CD4-positive, alpha-beta T cell (primary cell): ENCODE measurements at regions not wholly inside any gene's neighbourhood (a gene's known extent, or its start where the extent isn't known, plus 50 kb on each side); places are given as distances from the start of the nearest gene placed in this dataset.

Experiments used
- ATAC-seq: fragments of 200-7000 bp; cut with Tn5 transposase; one replicate; pipeline ENCODE4 v1.10.0; 2022; ENCODE audit warnings: mild to moderate bottlenecking; ENCODE audit not compliant: poor library complexity
- CTCF ChIA-PET: fragments of 350-600 bp; sonication (Branson Sonifier 250); formaldehyde crosslinking; loops from one replicate; lab custom pipeline; 2021; ENCODE audit warnings: antibody characterized with exemption, inconsistent platforms; lab: Charles Lee
- POLR2A ChIA-PET: fragments of 350-600 bp; sonication (Branson Sonifier 250); formaldehyde crosslinking; loops from one replicate; lab custom pipeline; 2021; ENCODE audit warnings: antibody characterized with exemption, inconsistent platforms; lab: Charles Lee
- DNase-seq, 14 experiments: peaks; one replicate each; pipeline ENCODE4 v3.0.0-alpha.2; 2013 to 2020; ENCODE audit warnings: mixed read lengths in 2 of 14
- H3K27ac ChIP-seq, 2 donors: one replicate each; pipeline versions ENCODE4 v1.5.1 to v1.7.0; 2013; ENCODE audit warnings: low read length in 2 of 2, low read depth in 1 of 2, mild to moderate bottlenecking in 1 of 2
- H3K27me3 ChIP-seq, 2 experiments: 1 replicate in 1 of 2; 2 replicates in 1 of 2; pipeline versions ENCODE4 v1.6.1 to v1.7.0; 2013; ENCODE audit warnings: low read length in 2 of 2, control low read depth in 1 of 2, mild to moderate bottlenecking in 1 of 2, moderate library complexity in 1 of 2; ENCODE audit not compliant: insufficient read depth in 2 of 2, control insufficient read depth in 1 of 2
- H3K36me3 ChIP-seq: one replicate; pipeline ENCODE4 v1.6.1; 2013; ENCODE audit warnings: low read length, control low read depth; ENCODE audit not compliant: insufficient read depth
- H3K4me1 ChIP-seq: one replicate; pipeline ENCODE4 v1.6.1; 2013; ENCODE audit warnings: low read length, control low read depth; ENCODE audit not compliant: insufficient read depth
- H3K4me3 ChIP-seq: one replicate; pipeline ENCODE4 v1.5.1; 2013; ENCODE audit warnings: mild to moderate bottlenecking, low read length, moderate library complexity
- H3K9me3 ChIP-seq, 2 experiments: 1 replicate in 1 of 2; 2 replicates in 1 of 2; pipeline versions ENCODE4 v1.6.1 to v1.7.0; 2013; ENCODE audit warnings: low read length in 2 of 2, mild to moderate bottlenecking in 2 of 2, control low read depth in 1 of 2, moderate library complexity in 1 of 2; ENCODE audit not compliant: control insufficient read depth in 1 of 2, insufficient read depth in 1 of 2
- H3K27ac Mint-ChIP-seq: one replicate; pipeline ENCODE4 v1.8.0; 2020; ENCODE audit warnings: mixed read lengths
- H3K27me3 Mint-ChIP-seq: one replicate; pipeline ENCODE4 v1.8.0; 2021; ENCODE audit warnings: mixed read lengths
- H3K36me3 Mint-ChIP-seq: one replicate; pipeline ENCODE4 v1.8.0; 2021; ENCODE audit warnings: low read depth, mixed read lengths
- H3K4me1 Mint-ChIP-seq: one replicate; pipeline ENCODE4 v1.8.0; 2021; ENCODE audit warnings: low read depth, mixed read lengths
- H3K4me3 Mint-ChIP-seq: one replicate; pipeline ENCODE4 v1.8.0; 2020; ENCODE audit warnings: mild to moderate bottlenecking, mixed read lengths
- H3K9me3 Mint-ChIP-seq: one replicate; pipeline ENCODE4 v1.8.0; 2020; ENCODE audit warnings: mixed read lengths
- intact Hi-C, 2 experiments: fragments of 100-400 bp; cut with DNase I in 1 of 2; cut with micrococcal nuclease in 1 of 2; formaldehyde crosslinking; loops; one replicate each; pipeline versions ENCODE4 v1.15.1 to v1.9.0; 2023 to 2025; cut with DNase I, micrococcal nuclease
- TF ChIP-seq, protein P1 (sequence below): fragments of 200-600 bp; IDR thresholded peaks from one replicate; pipeline ENCODE4 v1.8.0; 2022; ENCODE audit warnings: antibody characterized with exemption, mild to moderate bottlenecking

DNA sequence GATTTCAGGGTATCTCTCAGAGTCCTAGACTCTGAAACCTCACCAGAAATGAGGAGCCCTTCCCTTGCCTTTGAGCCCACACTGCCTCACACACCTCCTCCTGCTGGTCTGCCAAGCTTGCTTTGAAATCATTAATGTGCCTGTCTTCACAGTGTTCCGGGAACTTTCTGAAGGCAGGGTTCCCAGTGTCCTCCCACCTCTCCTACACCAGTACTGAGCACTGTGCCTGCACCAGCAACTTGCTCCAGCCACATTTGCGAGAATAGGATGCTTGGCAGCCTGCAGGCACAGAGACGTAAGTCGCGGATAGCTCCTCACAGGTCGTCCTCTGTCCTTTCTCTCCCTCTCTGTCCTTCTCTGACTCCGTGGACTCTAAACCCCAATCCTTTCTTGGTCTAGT is 408.4 kb upstream of the EEF2KMT start:
- Histone ChIP-seq H3K4me1 (no peaks in the 10 kb centered on the region), H3K27me3 (no peaks in the 10 kb centered on the region), H3K4me3 (no peak overlapping the region), H3K9me3 (peaks cover 0 to 27% of the 10 kb centered on the region in 2 experiments), H3K36me3 (no peaks in the 10 kb centered on the region), H3K27ac (no peak overlapping the region)
- ATAC-seq (no peak), DNase-seq (no peak)
- H3K27ac Mint-ChIP-seq = no peak overlapping the region
- no peaks in the 10 kb centered on the region for H3K36me3 Mint-ChIP-seq
- ChIA-PET POLR2A (no interaction called here), CTCF (no interaction called here)
- H3K4me1 Mint-ChIP-seq = no peaks in the 10 kb centered on the region
- intact Hi-C loops = no loop called here
- peaks cover 2% of the 10 kb centered on the region for H3K9me3 Mint-ChIP-seq
- TF ChIP-seq, protein P1, sequence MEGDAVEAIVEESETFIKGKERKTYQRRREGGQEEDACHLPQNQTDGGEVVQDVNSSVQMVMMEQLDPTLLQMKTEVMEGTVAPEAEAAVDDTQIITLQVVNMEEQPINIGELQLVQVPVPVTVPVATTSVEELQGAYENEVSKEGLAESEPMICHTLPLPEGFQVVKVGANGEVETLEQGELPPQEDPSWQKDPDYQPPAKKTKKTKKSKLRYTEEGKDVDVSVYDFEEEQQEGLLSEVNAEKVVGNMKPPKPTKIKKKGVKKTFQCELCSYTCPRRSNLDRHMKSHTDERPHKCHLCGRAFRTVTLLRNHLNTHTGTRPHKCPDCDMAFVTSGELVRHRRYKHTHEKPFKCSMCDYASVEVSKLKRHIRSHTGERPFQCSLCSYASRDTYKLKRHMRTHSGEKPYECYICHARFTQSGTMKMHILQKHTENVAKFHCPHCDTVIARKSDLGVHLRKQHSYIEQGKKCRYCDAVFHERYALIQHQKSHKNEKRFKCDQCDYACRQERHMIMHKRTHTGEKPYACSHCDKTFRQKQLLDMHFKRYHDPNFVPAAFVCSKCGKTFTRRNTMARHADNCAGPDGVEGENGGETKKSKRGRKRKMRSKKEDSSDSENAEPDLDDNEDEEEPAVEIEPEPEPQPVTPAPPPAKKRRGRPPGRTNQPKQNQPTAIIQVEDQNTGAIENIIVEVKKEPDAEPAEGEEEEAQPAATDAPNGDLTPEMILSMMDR = no peak
- H3K4me3 Mint-ChIP-seq = no peak overlapping the region
- no peaks in the 10 kb centered on the region for H3K27me3 Mint-ChIP-seq

GRCh38 chr16:5505091-5505887 is 407.7 kb upstream of the EEF2KMT start:
- Histone ChIP-seq H3K27me3 (no peaks in the 10 kb centered on the region), H3K9me3 (peaks cover 0 to 30% of the 10 kb centered on the region in 2 experiments), H3K27ac (no peak overlapping the region), H3K36me3 (no peaks in the 10 kb centered on the region), H3K4me1 (no peaks in the 10 kb centered on the region), H3K4me3 (no peak overlapping the region)
- Mint-ChIP-seq H3K9me3 (peaks cover 2% of the 10 kb centered on the region), H3K27me3 (peaks cover 3% of the 10 kb centered on the region), H3K27ac (no peak overlapping the region), H3K36me3 (no peaks in the 10 kb centered on the region), H3K4me3 (no peak overlapping the region), H3K4me1 (no peaks in the 10 kb centered on the region)
- intact Hi-C loops = no loop called here
- DNase-seq = no peak
- ChIA-PET CTCF (no interaction called here), POLR2A (no interaction called here)
- TF ChIP-seq, protein P1 = no peak
- ATAC-seq = no peak

DNA sequence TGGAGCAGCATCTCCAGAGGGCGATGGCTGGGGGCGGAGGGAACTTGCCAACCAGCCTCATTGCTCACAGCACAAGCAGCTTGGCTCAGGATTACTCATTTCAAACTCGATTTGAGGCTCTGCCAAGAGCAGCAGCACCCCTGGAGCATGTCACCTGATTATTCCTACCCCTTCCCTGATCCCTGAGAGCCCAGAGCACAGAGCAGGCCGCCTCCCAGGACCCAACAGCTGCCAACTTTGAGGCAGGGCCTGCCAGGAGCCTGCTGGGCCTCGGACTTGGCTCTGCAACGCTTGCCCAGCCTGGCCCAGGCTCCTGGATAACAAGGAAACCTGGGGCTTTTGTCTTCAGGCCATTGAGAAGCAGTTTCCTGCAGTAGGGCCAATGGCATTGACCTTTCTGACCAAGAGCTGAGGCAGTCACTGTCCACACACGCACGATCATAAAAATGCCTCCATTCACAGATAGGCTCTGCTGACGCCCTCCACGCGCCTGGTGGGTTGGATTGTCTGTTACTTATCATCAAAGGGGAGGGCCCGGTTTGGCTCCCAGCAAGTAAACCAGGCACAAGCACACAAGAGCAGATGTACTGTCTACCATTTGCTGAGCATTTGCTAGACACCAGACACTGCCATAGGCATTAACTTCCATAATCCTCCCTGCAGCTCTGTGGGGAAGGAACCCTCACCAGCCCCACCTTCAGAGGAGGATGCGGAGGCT is 406.6 kb upstream of the EEF2KMT start:
- Histone ChIP-seq H3K4me3 (no peak overlapping the region), H3K27ac (no peak overlapping the region), H3K4me1 (no peaks in the 10 kb centered on the region), H3K27me3 (no peaks in the 10 kb centered on the region), H3K36me3 (no peaks in the 10 kb centered on the region), H3K9me3 (peaks cover 0 to 27% of the 10 kb centered on the region in 2 experiments)
- POLR2A ChIA-PET = no interaction called here
- DNase-seq (no peak), ATAC-seq (no peak)
- TF ChIP-seq, protein P1 = no peak
- H3K36me3 Mint-ChIP-seq = no peaks in the 10 kb centered on the region
- H3K4me1 Mint-ChIP-seq = no peaks in the 10 kb centered on the region
- no peak overlapping the region for H3K4me3 Mint-ChIP-seq
- CTCF ChIA-PET = no interaction called here
- no peak overlapping the region for H3K27ac Mint-ChIP-seq
- intact Hi-C loops = no loop called here
- peaks cover 5% of the 10 kb centered on the region for H3K27me3 Mint-ChIP-seq
- H3K9me3 Mint-ChIP-seq = peaks cover 2% of the 10 kb centered on the region
